OCI-LY3 (cell line): ENCODE measurements at regions not wholly inside any gene's neighbourhood (a gene's known extent, or its start where the extent isn't known, plus 50 kb on each side); places are given as distances from the start of the nearest gene placed in this dataset.

Experiments
- CTCF ChIP-seq: fragments of 200-600, 300-600 bp; sonication (generic); IDR thresholded peaks from 2 replicates; pipeline ENCODE4 v1.5.1; 2014; ENCODE audit warnings: antibody characterized with exemption, low read length, low read depth
- EZH2phosphoT487 ChIP-seq: fragments of 200-600 bp; shearing (Covaris generic); IDR thresholded peaks from 2 replicates; pipeline ENCODE4 v1.6.1; 2018; ENCODE audit warnings: antibody characterized with exemption, mixed run types, low read depth

DNA sequence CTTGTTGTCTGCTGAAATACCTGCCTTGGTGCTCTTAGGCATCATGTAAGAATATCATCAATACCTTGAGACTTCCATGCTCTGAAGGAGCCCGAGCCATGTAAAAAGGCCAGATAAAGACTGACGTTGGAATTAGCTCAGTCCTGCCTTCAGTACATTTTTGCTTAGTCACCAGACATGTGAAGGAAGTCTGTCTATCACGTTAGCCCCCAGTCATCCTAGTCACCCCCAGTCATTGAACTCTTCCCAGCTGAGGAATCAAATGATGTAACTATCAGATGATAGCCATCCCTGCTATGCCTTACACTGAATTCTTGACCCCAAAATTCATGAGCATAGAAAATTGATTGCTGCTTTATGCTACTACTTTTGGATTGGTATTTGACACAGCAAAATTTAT, 351.2 kb upstream of the SGO1 start:
- no peak for TF ChIP-seq CTCF
- no peak for TF ChIP-seq EZH2phosphoT487
